ENCODE measurements at regions not wholly inside any gene's neighbourhood (a gene's known extent, or its start where the extent isn't known, plus 50 kb on each side); places are given as distances from the start of the nearest gene placed in this dataset.

DNA sequence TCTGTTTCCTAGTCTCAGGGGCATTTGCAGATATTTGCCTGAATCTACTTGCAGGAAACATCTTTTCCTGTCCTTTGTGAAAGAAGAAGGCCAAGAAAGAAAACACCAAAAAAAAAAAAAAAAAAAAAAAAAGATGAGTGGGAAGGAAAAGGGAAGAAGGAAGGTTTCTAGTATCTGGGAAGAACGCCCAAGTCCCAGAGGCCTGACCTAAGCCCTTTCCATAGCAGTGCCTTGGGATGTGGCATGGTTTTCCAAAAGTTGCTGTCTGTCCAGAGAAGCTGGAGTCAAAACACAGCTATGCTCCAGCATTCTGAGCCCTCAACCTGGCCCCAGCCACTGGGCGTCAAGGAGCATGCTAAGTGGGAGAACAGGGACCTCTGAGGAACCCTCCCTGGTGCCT is 123.5 kb downstream of the INHBB start:
- no peaks in the 10 kb centered on the region for H3K27me3 ChIP-seq (ENCODE audit: insufficient read depth, low read length)
- peak; percentile 13 for DNase-seq (ENCODE audit: insufficient read length, low spot score, missing footprints)
- no peak overlapping the region for H3K4me3 ChIP-seq (ENCODE audit: insufficient read depth, low read length)
- H3K4me2 ChIP-seq (ENCODE audit: insufficient read depth, low read length), result no peak overlapping the region
- H2AFZ ChIP-seq (ENCODE audit: low read length), result peak overlapping the region; percentile 76
- H4K20me1 ChIP-seq (ENCODE audit: insufficient read depth, low read length), result no peaks in the 10 kb centered on the region
- TF ChIP-seq, protein P1, sequence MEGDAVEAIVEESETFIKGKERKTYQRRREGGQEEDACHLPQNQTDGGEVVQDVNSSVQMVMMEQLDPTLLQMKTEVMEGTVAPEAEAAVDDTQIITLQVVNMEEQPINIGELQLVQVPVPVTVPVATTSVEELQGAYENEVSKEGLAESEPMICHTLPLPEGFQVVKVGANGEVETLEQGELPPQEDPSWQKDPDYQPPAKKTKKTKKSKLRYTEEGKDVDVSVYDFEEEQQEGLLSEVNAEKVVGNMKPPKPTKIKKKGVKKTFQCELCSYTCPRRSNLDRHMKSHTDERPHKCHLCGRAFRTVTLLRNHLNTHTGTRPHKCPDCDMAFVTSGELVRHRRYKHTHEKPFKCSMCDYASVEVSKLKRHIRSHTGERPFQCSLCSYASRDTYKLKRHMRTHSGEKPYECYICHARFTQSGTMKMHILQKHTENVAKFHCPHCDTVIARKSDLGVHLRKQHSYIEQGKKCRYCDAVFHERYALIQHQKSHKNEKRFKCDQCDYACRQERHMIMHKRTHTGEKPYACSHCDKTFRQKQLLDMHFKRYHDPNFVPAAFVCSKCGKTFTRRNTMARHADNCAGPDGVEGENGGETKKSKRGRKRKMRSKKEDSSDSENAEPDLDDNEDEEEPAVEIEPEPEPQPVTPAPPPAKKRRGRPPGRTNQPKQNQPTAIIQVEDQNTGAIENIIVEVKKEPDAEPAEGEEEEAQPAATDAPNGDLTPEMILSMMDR (IDR thresholded peaks at IDR 0.05; ENCODE audit: extremely low read depth, low read depth, low read length), result no peak
- H3K4me1 ChIP-seq (ENCODE audit: insufficient read depth, low read length), result peaks cover 34% of the 10 kb centered on the region
- peak overlapping the region; percentile 83 for H3K27ac ChIP-seq (ENCODE audit: low read depth, low read length)
- H3K79me2 ChIP-seq (ENCODE audit: insufficient read depth, low read length), result no peaks in the 10 kb centered on the region
- peaks cover 5% of the 10 kb centered on the region for H3K9me3 ChIP-seq (ENCODE audit: low read depth, low read length)
- H3K36me3 ChIP-seq (ENCODE audit: insufficient read depth, low read length), result no peaks in the 10 kb centered on the region

DNA sequence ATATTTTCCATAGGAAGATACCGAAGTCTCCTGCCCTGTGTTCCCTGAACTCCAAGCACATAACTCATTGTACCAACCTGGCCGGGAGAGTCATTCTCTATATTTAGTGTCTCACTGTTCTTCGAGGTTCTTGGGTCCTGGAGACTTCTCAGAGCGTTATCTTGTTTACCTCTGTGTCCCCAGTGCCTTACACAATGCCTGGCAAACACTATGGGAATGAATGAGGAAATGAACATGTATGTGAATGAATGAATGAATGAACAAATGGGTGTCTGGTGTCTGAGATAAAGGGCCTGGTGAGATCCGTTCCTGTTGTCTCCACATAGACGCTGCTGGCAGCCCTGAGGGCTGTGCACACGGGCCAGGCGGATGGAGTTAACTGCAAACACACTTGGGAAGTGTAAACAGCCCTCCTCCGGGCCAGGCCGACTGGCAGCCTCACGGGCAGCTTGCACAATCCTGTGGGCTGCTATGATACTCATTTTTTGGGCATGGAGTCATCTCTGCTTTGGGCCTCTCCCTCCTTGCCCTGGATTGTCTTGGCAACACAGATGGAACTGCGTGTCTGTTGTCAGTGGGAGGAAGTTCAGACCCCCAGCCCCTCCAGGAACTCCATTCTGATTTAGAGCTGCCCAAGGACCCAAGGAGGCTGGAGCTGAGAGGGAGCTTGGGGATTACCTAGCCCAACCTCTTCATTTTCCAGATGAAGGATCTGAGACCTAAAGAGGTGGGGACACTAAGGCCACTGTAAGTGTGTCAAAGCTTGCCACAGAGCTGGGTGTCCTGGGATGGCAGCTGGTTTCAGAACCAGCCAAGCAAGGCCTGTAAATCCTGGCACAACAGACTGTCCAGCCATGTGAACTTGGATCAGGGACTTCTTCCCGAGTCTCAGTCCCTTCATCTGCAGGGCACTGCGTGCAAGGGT is 124.4 kb downstream of the INHBB start:
- Histone ChIP-seq H4K20me1 (ENCODE audit: insufficient read depth, low read length) (no peaks in the 10 kb centered on the region), H3K79me2 (ENCODE audit: insufficient read depth, low read length) (no peaks in the 10 kb centered on the region), H3K9me3 (ENCODE audit: low read depth, low read length) (peaks cover 5% of the 10 kb centered on the region), H3K4me1 (ENCODE audit: insufficient read depth, low read length) (peaks cover 26% of the 10 kb centered on the region), H2AFZ (ENCODE audit: low read length) (peak overlapping the region; percentile 82), H3K27ac (ENCODE audit: low read depth, low read length) (peak overlapping the region; percentile 83), H3K27me3 (ENCODE audit: insufficient read depth, low read length) (no peaks in the 10 kb centered on the region), H3K36me3 (ENCODE audit: insufficient read depth, low read length) (no peaks in the 10 kb centered on the region), H3K4me2 (ENCODE audit: insufficient read depth, low read length) (peak overlapping the region; percentile 32), H3K4me3 (ENCODE audit: insufficient read depth, low read length) (no peak overlapping the region)
- DNase-seq (ENCODE audit: insufficient read length, low spot score, missing footprints), result peak; percentile 97
- TF ChIP-seq, protein P1 (IDR thresholded peaks at IDR 0.05; ENCODE audit: extremely low read depth, low read depth, low read length), result no peak

DNA sequence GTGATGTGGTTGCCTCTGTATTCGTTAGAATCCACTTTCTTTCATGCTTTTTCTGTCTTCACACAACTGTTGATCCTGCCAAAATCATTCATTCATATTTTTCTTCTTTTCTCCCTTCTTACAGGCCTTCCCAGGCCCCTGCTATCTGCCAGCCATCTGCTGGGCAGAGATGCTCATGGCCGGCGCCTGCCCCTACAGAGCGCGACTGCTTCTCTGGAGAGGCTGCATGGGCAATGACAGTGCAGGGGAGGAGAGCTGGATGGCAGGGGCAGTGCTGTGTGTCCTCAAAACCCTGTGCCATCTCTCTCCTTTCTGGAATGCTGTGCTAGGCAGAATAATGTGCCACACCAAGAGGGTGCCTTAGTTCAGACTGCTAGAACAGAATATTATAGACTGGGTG is 125.2 kb downstream of the INHBB start:
- Histone ChIP-seq H3K36me3 (ENCODE audit: insufficient read depth, low read length) (no peaks in the 10 kb centered on the region), H3K27ac (ENCODE audit: low read depth, low read length) (peak overlapping the region; percentile 83), H3K9me3 (ENCODE audit: low read depth, low read length) (peaks cover 5% of the 10 kb centered on the region), H4K20me1 (ENCODE audit: insufficient read depth, low read length) (no peaks in the 10 kb centered on the region), H3K4me3 (ENCODE audit: insufficient read depth, low read length) (no peak overlapping the region), H3K4me1 (ENCODE audit: insufficient read depth, low read length) (peaks cover 32% of the 10 kb centered on the region), H2AFZ (ENCODE audit: low read length) (peak overlapping the region; percentile 82), H3K79me2 (ENCODE audit: insufficient read depth, low read length) (no peaks in the 10 kb centered on the region), H3K4me2 (ENCODE audit: insufficient read depth, low read length) (no peak overlapping the region), H3K27me3 (ENCODE audit: insufficient read depth, low read length) (no peaks in the 10 kb centered on the region)
- DNase-seq (ENCODE audit: insufficient read length, low spot score, missing footprints), result no peak
- TF ChIP-seq, protein P1 (IDR thresholded peaks at IDR 0.05; ENCODE audit: extremely low read depth, low read depth, low read length), result no peak

DNA sequence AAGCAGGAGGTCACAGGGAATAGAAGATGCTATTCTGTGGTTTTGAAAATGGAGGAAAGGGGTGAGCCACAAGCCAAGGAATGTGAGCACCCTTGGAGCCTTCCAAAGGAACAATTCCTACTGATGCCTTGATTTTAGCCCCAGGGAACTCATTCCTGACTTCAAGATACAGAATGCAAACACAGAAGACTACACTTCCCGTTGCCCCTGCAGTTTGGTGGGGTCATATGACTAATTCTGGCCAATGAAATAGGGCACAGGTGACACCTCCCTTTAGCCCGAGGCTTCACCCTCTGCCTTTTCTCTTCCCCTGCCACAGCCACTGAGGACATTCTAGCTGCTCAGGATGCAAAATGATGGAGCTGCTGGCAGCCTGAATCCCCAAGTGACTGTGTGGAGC is 126.1 kb downstream of the INHBB start:
- H3K4me1 ChIP-seq (ENCODE audit: insufficient read depth, low read length), result peaks cover 35% of the 10 kb centered on the region
- H3K79me2 ChIP-seq (ENCODE audit: insufficient read depth, low read length), result no peaks in the 10 kb centered on the region
- peaks cover 5% of the 10 kb centered on the region for H3K9me3 ChIP-seq (ENCODE audit: low read depth, low read length)
- no peak overlapping the region for H2AFZ ChIP-seq (ENCODE audit: low read length)
- no peak overlapping the region for H3K4me3 ChIP-seq (ENCODE audit: insufficient read depth, low read length)
- no peak overlapping the region for H3K4me2 ChIP-seq (ENCODE audit: insufficient read depth, low read length)
- no peaks in the 10 kb centered on the region for H4K20me1 ChIP-seq (ENCODE audit: insufficient read depth, low read length)
- no peak overlapping the region for H3K27ac ChIP-seq (ENCODE audit: low read depth, low read length)
- no peaks in the 10 kb centered on the region for H3K27me3 ChIP-seq (ENCODE audit: insufficient read depth, low read length)
- no peak for DNase-seq (ENCODE audit: insufficient read length, low spot score, missing footprints)
- TF ChIP-seq, protein P1 (IDR thresholded peaks at IDR 0.05; ENCODE audit: extremely low read depth, low read depth, low read length), result no peak
- H3K36me3 ChIP-seq (ENCODE audit: insufficient read depth, low read length), result no peaks in the 10 kb centered on the region
